ENCODE measurements at regions not wholly inside any gene's neighbourhood (a gene's known extent, or its start where the extent isn't known, plus 50 kb on each side); places are given as distances from the start of the nearest gene placed in this dataset.

GRCh38 chr5:20157089-20157488 lies 169.1 kb upstream of the CDH18 start:
- H3K27me3 Mint-ChIP-seq (ENCODE audit: unreplicated experiment), result no peaks in the 10 kb centered on the region
- H3K9me3 Mint-ChIP-seq (ENCODE audit: unreplicated experiment), result no peaks in the 10 kb centered on the region
- H3K4me1 Mint-ChIP-seq (ENCODE audit: low read depth, unreplicated experiment), result no peaks in the 10 kb centered on the region
- no peaks in the 10 kb centered on the region for H3K36me3 Mint-ChIP-seq (ENCODE audit: unreplicated experiment)
- TF ChIP-seq CTCF (IDR thresholded peaks at IDR 0.05; ENCODE audit: partially characterized antibody, unreplicated experiment), result no peak
- no peak for DNase-seq
- H3K4me3 Mint-ChIP-seq (ENCODE audit: unreplicated experiment), result no peak overlapping the region
- no peak overlapping the region for H3K27ac Mint-ChIP-seq (ENCODE audit: unreplicated experiment)

GRCh38 chr5:20145240-20145639 lies 157.2 kb upstream of the CDH18 start:
- DNase-seq, result no peak
- Mint-ChIP-seq H3K4me3 (ENCODE audit: unreplicated experiment) (no peak overlapping the region), H3K27me3 (ENCODE audit: unreplicated experiment) (no peaks in the 10 kb centered on the region), H3K4me1 (ENCODE audit: low read depth, unreplicated experiment) (no peaks in the 10 kb centered on the region), H3K27ac (ENCODE audit: unreplicated experiment) (no peak overlapping the region), H3K9me3 (ENCODE audit: unreplicated experiment) (no peaks in the 10 kb centered on the region), H3K36me3 (ENCODE audit: unreplicated experiment) (no peaks in the 10 kb centered on the region)
- no peak for TF ChIP-seq CTCF (IDR thresholded peaks at IDR 0.05; ENCODE audit: partially characterized antibody, unreplicated experiment)

DNA sequence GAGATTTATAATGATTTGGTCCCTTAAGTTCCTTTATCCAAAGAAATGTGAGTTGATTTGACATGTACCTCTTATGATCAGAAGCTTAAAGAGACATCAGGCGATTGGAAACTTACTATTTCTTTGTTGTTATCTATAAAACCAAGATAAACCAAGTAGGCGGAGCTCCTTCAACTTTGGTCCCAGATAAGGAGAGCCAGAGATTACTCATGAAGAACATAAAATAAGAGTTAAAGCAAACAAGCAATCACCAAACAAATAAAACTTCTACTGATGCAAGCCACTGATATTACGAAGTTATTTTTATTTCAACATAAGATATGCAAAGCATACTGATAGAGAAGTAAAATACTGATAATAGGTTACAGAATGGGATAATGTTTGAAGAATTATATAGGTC lies 141.5 kb upstream of the CDH18 start:
- no peak overlapping the region for H3K4me3 Mint-ChIP-seq (ENCODE audit: unreplicated experiment)
- no peaks in the 10 kb centered on the region for H3K36me3 Mint-ChIP-seq (ENCODE audit: unreplicated experiment)
- H3K9me3 Mint-ChIP-seq (ENCODE audit: unreplicated experiment), result no peaks in the 10 kb centered on the region
- no peak for TF ChIP-seq CTCF (IDR thresholded peaks at IDR 0.05; ENCODE audit: partially characterized antibody, unreplicated experiment)
- no peak overlapping the region for H3K27ac Mint-ChIP-seq (ENCODE audit: unreplicated experiment)
- H3K4me1 Mint-ChIP-seq (ENCODE audit: low read depth, unreplicated experiment), result no peaks in the 10 kb centered on the region
- no peaks in the 10 kb centered on the region for H3K27me3 Mint-ChIP-seq (ENCODE audit: unreplicated experiment)
- no peak for DNase-seq

DNA sequence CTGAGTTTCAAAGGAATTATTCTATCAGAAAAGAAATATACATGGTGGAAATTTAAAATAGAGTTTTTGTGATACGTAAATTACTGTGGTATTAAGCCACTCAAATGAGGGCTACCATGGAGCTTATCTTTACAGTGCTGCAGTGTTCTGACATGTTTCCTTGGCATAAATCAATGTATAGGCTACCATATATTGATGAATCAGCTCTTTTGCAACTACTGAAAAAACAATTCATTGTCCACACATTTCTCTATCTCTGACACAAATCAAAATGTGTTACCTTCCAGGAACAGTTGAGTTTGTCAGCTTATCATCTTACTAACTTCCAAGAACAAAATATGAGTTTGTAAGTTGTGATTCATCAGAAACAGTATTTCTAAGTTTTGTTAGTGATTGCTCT lies 140.3 kb upstream of the CDH18 start:
- Mint-ChIP-seq H3K36me3 (ENCODE audit: unreplicated experiment) (no peaks in the 10 kb centered on the region), H3K27me3 (ENCODE audit: unreplicated experiment) (no peaks in the 10 kb centered on the region), H3K9me3 (ENCODE audit: unreplicated experiment) (no peaks in the 10 kb centered on the region), H3K4me1 (ENCODE audit: low read depth, unreplicated experiment) (peaks cover 2% of the 10 kb centered on the region), H3K27ac (ENCODE audit: unreplicated experiment) (no peak overlapping the region), H3K4me3 (ENCODE audit: unreplicated experiment) (no peak overlapping the region)
- DNase-seq, result no peak
- no peak for TF ChIP-seq CTCF (IDR thresholded peaks at IDR 0.05; ENCODE audit: partially characterized antibody, unreplicated experiment)

DNA sequence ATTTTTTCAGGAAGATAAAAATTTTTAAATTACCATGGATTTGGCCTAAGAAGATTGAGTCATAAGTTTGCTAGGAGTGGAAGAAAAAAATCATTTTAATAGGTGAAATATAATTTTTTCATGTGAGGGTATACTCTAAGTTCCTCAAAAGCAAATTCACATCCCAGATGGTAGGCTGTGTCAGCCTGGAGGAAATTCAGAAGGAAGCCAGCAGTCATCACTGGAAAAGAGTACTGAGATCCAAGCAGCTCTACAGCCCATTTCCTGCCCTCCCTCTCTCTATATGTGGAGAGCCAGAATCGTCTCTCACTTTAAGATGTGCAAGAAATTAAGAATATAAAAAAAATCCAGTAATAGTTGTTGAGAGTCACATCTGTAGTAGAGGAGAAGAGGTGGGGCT lies 126.5 kb upstream of the CDH18 start:
- no peaks in the 10 kb centered on the region for H3K36me3 Mint-ChIP-seq (ENCODE audit: unreplicated experiment)
- H3K4me3 Mint-ChIP-seq (ENCODE audit: unreplicated experiment), result no peak overlapping the region
- no peaks in the 10 kb centered on the region for H3K9me3 Mint-ChIP-seq (ENCODE audit: unreplicated experiment)
- no peak for TF ChIP-seq CTCF (IDR thresholded peaks at IDR 0.05; ENCODE audit: partially characterized antibody, unreplicated experiment)
- no peaks in the 10 kb centered on the region for H3K27me3 Mint-ChIP-seq (ENCODE audit: unreplicated experiment)
- H3K4me1 Mint-ChIP-seq (ENCODE audit: low read depth, unreplicated experiment), result no peaks in the 10 kb centered on the region
- no peak overlapping the region for H3K27ac Mint-ChIP-seq (ENCODE audit: unreplicated experiment)
- no peak for DNase-seq

Measured in glutamatergic neuron (in vitro differentiated cells).